AG08396 (cell line): ENCODE measurements at regions not wholly inside any gene's neighbourhood (a gene's known extent, or its start where the extent isn't known, plus 50 kb on each side); places are given as distances from the start of the nearest gene placed in this dataset.
"Not testable (repeated sequence)": the region's sequence is repeated elsewhere in the genome, so short reads cannot be mapped to it uniquely, and the experiment has no call there.

Experiments
- DNase-seq: peaks from one replicate; pipeline ENCODE4 v3.0.0; 2012; ENCODE audit warnings: low spot score, mixed read lengths

- no peak for DNase-seq
These were observed 436.4 kb upstream of the PCDH15 start for GRCh38 chr10:55237462-55237861.

- DNase-seq = no peak
These were observed 432.5 kb upstream of the PCDH15 start for GRCh38 chr10:55233505-55233904.

DNA sequence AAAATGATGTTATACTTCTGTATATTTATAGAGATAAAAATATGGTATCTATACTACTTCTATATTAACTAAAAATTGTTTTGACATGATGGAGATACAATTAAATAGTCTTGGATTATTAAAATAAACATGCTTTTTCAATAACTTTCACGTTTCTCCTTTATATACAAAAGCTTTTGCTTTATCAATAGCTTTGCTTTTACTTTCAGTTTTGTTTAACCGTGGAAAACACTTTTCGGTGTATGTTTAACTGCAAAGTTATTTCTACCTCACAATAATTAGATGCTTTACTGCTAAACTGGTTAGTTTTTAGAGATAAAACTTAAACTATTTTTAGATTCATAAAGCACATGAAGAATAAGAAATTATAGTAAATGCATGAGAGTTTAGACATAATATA is 432.1 kb upstream of the PCDH15 start:
- no peak for DNase-seq

- DNase-seq = no peak
These were observed 431.5 kb upstream of the PCDH15 start for GRCh38 chr10:55232553-55232952.

- DNase-seq = no peak
These were observed 426.9 kb upstream of the PCDH15 start for GRCh38 chr10:55227967-55228366.

DNA sequence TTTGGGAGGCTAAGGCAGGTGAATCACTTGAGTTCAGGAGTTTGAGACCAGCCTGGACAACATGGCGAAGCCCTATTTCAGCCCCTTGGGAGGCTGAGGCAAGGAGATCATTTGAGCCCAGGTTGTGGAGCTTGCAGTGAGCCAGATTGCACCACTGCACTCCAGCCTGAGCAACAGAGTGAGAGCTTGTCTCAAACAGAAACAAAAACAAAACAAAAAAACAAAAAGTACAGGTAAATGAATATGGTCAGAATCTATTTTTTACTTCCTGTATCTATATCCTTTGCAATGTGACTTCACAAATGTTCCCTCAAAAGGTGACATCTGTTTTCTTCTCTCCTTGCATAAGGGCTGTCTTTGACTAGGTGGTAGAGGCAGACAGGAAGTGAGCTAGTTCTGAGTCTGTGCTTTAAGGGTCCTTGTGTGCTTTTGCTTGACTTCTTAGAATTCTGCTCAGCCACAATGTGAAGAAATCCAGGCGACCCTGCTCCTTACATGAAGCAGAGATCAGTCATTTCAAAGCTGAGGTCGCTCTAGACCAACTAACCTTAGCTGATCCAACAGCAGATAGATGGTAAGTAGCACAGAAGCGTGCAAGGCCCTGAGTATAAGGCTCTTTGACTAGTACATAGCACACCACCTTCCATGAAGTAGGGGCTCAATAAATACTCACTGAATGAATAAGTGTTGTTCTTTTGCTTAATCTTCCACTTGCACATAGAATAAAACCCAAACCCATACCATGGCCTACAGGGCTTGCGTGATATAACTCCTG is 423.2 kb upstream of the PCDH15 start:
- no peak for DNase-seq

- DNase-seq = no peak
These were observed 422.3 kb upstream of the PCDH15 start for GRCh38 chr10:55223352-55223751.

- no peak for DNase-seq
These were observed 419.9 kb upstream of the PCDH15 start for GRCh38 chr10:55220975-55221374.

DNA sequence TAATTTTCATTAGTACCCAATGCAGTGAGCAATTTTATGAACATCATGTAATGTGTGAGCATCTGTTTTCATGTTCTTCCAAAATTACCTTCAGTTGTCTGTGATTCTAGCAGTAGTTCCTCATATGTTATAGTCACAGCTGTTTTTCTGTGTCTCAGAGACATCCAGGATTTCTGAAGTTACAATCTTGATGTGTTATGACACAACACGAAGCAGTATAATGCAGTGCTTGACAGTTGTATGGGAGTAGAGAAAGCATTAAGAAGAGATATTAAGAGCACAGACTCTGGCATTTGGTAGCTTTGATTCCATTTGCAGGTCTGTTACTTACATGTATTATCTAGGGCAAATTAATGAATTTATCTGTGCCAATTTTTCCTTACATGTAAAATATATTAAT is 414.7 kb upstream of the PCDH15 start:
- DNase-seq = no peak

DNA sequence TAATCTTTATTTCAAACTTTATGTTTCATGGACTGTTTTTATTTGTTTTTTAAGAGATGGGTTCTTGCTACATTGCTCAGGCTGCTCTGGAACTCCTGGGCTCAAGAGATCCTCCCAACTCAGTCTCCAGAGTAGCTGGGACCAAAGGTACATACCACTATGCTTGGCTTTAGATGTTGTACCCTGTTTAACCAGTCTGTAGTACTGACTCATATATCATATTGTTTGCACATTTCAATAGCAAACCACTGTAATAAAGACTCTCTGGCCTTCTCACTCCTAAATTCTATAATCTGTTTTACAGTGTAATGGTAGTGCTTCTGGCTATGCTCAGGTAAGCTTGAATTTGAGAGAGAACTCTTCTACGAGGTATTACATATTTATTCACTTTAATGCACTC is 413.6 kb upstream of the PCDH15 start:
- no peak for DNase-seq

- DNase-seq = no peak
These were observed 411.0 kb upstream of the PCDH15 start for GRCh38 chr10:55212051-55212450.

DNA sequence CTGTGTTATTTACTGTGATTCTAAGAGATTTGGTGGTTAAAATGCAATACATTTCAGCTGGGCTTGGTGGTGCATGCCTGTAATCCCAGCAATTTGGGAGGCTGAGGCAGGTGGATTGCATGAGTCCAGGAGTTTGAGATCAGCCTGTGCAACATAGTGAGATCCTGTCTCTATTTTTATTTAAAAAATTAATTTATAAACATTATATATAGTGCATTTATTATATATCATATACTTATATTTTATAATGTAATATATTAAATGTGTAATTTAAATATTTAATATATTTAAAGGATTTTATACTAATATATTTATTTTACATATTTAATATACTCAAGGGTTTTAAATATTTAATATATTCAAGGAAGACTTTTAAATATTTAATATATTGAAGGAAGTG is 402.8 kb upstream of the PCDH15 start:
- no peak for DNase-seq

- no peak for DNase-seq
These were observed 402.3 kb upstream of the PCDH15 start for GRCh38 chr10:55203319-55203718.

DNA sequence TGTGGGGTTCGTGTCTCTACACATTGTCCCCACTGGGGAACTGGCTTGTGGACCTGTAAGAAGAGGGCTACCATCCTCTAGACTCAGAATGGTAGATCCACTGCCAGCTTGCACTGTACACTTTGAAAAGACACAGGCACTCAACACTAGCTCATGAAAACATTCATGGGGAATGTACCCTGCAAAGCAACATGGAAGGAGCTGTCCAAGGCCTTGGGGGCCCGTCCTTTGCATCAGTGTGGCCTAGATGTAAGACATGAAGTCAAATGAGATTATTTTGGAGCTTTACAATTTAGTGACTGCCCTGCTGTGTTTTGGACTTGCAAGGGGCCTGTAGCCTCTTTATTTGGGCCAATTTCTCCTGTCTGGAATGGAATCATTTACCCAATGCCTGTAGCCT is 399.0 kb upstream of the PCDH15 start:
- no peak for DNase-seq

- no peak for DNase-seq
These were observed 390.3 kb upstream of the PCDH15 start for GRCh38 chr10:55191236-55191860.

DNA sequence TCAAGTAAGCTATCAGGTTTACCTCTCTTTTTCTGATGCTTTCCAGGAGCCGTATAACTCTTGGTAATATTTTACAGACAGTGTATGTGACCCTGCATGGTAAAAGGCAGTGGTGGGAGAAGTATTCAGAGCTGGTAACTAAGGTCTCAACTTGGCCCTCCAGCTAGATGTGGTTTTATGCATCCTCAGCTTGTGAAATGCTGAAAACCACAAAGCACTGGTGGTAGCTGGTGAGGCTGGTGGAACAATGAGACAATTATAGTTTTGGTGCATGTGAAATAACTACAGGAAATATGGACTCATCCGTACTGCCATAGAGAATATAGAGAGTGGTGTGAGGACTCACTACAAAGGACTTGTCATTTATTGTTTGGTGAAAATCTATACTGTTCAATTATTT is 383.0 kb upstream of the PCDH15 start:
- DNase-seq = no peak

DNA sequence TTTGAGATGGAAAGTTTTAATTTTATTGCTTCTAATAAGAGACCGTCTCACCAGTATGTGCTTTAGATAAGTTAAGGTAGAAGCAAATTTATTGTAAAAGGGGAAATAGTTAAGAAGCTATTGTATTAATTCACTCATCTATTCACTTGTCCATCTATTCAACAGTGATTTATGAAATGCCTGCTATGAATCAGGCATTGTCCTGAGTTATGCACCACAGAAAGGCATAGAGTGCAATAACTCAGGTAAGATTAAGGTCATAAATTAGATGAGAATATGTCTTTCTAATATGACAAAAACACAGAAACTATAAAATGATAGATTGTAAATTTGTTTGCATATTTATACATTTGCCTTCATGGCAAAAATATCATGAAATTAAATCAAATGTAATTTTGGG is 379.3 kb upstream of the PCDH15 start:
- no peak for DNase-seq

DNA sequence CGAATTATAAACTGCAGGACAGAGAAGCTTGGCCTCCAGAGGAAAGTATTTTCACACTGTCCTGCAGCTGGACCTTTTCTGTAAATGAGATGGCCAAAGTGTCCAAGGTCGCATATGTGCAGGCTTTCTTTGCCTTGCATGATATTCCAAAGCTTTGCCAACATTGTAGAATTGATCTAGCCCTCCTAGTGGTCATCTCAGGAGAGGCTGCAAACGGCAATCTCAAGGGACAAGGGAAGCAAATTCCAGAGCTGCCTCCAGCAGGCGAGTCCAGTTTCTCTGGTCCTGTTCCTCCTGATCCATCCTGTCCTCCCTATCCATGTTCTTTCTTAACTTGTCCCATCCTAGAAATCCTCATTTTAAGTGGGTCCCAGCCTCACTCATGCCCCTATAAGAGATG is 373.4 kb upstream of the PCDH15 start:
- DNase-seq = no peak

- no peak for DNase-seq
These were observed 368.5 kb upstream of the PCDH15 start for GRCh38 chr10:55169493-55169892.

DNA sequence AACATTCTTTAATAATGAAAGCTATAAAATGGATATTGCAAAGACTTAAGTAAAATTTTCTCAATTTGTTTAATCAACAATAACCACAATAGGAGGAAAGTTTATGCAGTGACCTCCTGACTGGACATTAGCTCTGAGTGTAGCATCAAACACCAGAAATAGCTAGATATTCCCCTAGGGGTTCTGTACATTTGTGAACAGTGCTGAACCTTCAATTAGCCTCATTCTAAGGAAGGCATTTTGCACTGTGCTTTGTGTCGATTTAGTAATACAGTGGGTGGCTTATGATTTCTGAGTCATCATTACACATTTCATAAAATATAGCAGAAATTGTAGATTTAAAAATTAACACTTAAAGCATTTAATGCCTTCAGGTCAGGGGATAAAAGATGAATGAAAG is 367.3 kb upstream of the PCDH15 start:
- no peak for DNase-seq

GRCh38 chr10:55163388-55163979 is 362.5 kb upstream of the PCDH15 start:
- no peak for DNase-seq

GRCh38 chr10:55162321-55162720 is 361.3 kb upstream of the PCDH15 start:
- DNase-seq = not testable (repeated sequence)

DNA sequence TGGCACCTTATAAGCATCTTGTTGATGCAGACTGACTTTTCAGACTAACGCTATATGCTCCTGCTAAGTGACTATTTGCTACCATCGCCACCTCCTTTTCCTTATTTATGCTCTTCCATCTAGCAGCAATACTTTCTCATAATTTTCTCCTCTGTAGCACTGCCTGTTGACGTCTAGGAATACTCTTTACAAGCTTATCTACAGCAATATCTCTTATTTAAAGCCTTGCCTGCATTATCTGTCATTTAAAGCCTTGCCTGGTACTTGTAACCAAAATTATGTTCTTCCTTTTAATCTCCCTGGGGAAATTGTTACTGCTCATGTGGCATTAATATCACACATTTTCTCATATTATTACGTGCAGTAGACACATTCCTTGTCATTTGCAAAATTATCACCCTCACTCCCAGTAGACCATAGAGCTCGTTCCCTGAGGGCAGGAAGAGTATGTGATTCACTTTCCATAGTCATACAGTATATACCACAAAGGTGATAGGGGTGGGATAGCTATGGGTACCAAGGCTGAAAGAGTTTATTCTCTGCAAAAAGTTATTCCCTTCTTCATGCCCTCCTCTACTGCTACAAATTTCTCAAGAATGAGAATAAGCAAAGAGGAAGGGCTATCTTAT is 359.7 kb upstream of the PCDH15 start:
- no peak for DNase-seq
